Lower lobe of right lung (tissue), 2 donors: ENCODE measurements at regions not wholly inside any gene's neighbourhood (a gene's known extent, or its start where the extent isn't known, plus 50 kb on each side); places are given as distances from the start of the nearest gene placed in this dataset.

Experiments
- ATAC-seq, 2 donors: fragments of 200-7000 bp; cut with Tn5 transposase; one replicate each; pipeline ENCODE4 v1.9.1; 2020 to 2022; ENCODE audit warnings: mild to moderate bottlenecking in 2 of 2, moderate library complexity in 2 of 2
- DNase-seq: peaks from one replicate; pipeline ENCODE4 v3.0.0-alpha.2; 2020
- H3K27ac ChIP-seq: fragments of 200-600 bp; one replicate; pipeline ENCODE4 v1.8.0; 2022
- H3K27me3 ChIP-seq: fragments of 200-600 bp; one replicate; pipeline ENCODE4 v1.8.0; 2022; ENCODE audit warnings: low read depth
- H3K36me3 ChIP-seq: fragments of 200-600 bp; one replicate; pipeline ENCODE4 v1.8.0; 2022; ENCODE audit warnings: mild to moderate bottlenecking
- H3K4me1 ChIP-seq: fragments of 200-600 bp; one replicate; pipeline ENCODE4 v1.8.0; 2022
- H3K4me3 ChIP-seq: fragments of 200-600 bp; one replicate; pipeline ENCODE4 v1.8.0; 2022; ENCODE audit warnings: mild to moderate bottlenecking
- H3K9me3 ChIP-seq: fragments of 200-600 bp; one replicate; pipeline ENCODE4 v1.8.0; 2022
- CTCF ChIP-seq: fragments of 200-600 bp; IDR thresholded peaks from one replicate; pipeline ENCODE4 v1.8.0; 2022; ENCODE audit warnings: antibody characterized with exemption, mild to moderate bottlenecking
- intact Hi-C: fragments of 100-400 bp; cut with DNase I; formaldehyde crosslinking; loops from one replicate; pipeline ENCODE4 v1.11.0; 2022
- donor health status: DM: no; HTN: yes; CAD: no; lungs with severe emphysema.

- no peak for TF ChIP-seq CTCF
- Histone ChIP-seq H3K4me1 (no peaks in the 10 kb centered on the region), H3K9me3 (no peaks in the 10 kb centered on the region), H3K27me3 (no peaks in the 10 kb centered on the region), H3K27ac (no peak overlapping the region), H3K36me3 (no peaks in the 10 kb centered on the region), H3K4me3 (no peak overlapping the region)
- intact Hi-C loops: no loop called here
- no peak for DNase-seq
- no peak for ATAC-seq
These were observed 509.7 kb upstream of the MYT1L start for GRCh38 chr2:2840681-2841300.

GRCh38 chr2:2839782-2840531 lies 508.9 kb upstream of the MYT1L start:
- no peak for TF ChIP-seq CTCF
- H3K4me3 ChIP-seq: no peak overlapping the region
- no peaks in the 10 kb centered on the region for H3K4me1 ChIP-seq
- H3K27ac ChIP-seq: no peak overlapping the region
- intact Hi-C loops: no loop called here
- DNase-seq: no peak
- no peak for ATAC-seq
- H3K36me3 ChIP-seq: no peaks in the 10 kb centered on the region
- H3K27me3 ChIP-seq: no peaks in the 10 kb centered on the region
- H3K9me3 ChIP-seq: no peaks in the 10 kb centered on the region

GRCh38 chr2:2839393-2839781 lies 508.3 kb upstream of the MYT1L start:
- ATAC-seq (no peak), DNase-seq (no peak)
- H3K4me3 ChIP-seq: no peak overlapping the region
- H3K36me3 ChIP-seq: no peaks in the 10 kb centered on the region
- H3K27ac ChIP-seq: no peak overlapping the region
- TF ChIP-seq CTCF: no peak
- intact Hi-C loops: no loop called here
- no peaks in the 10 kb centered on the region for H3K9me3 ChIP-seq
- no peaks in the 10 kb centered on the region for H3K4me1 ChIP-seq
- no peaks in the 10 kb centered on the region for H3K27me3 ChIP-seq

GRCh38 chr2:2838548-2838845 lies 507.4 kb upstream of the MYT1L start:
- no peak for TF ChIP-seq CTCF
- Histone ChIP-seq H3K4me3 (no peak overlapping the region), H3K27ac (no peak overlapping the region), H3K27me3 (no peaks in the 10 kb centered on the region), H3K9me3 (no peaks in the 10 kb centered on the region), H3K36me3 (no peaks in the 10 kb centered on the region), H3K4me1 (no peaks in the 10 kb centered on the region)
- ATAC-seq (no peak), DNase-seq (no peak)
- intact Hi-C loops: no loop called here

- Histone ChIP-seq H3K27ac (no peak overlapping the region), H3K9me3 (no peaks in the 10 kb centered on the region), H3K27me3 (no peaks in the 10 kb centered on the region), H3K36me3 (no peaks in the 10 kb centered on the region), H3K4me1 (no peaks in the 10 kb centered on the region), H3K4me3 (no peak overlapping the region)
- no peak for DNase-seq
- intact Hi-C loops: no loop called here
- no peak for ATAC-seq
- no peak for TF ChIP-seq CTCF
These were observed 506.9 kb upstream of the MYT1L start for GRCh38 chr2:2837746-2838547.
